ENCODE measurements at regions not wholly inside any gene's neighbourhood (a gene's known extent, or its start where the extent isn't known, plus 50 kb on each side); places are given as distances from the start of the nearest gene placed in this dataset.

DNA sequence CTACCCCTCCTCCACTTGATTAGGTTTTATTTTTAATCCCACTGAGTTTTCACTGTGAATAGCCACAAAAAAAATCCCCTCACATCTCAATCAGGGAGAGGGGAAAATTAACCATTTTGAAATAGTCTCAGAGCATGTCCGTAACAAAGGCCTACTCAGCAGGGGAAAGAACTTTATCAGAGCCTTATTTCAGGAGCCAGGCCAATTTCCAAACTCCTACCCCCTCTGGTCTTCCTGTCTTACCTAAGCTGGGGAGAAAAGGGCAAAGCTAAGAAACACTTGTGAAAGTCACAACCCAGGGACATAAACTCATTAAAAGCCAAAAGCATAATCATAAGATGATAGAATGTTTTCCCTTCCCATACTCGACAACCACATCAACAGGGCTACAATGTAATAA is 260.3 kb upstream of the DIO3 start:
- TF ChIP-seq CTCF (IDR thresholded peaks at IDR 0.05) (no peak), POLR2A (IDR thresholded peaks at IDR 0.05) (no peak)

Data from right lobe of liver (tissue), 4 donors.